Type B pancreatic cell (in vitro differentiated cells): ENCODE measurements at regions not wholly inside any gene's neighbourhood (a gene's known extent, or its start where the extent isn't known, plus 50 kb on each side); places are given as distances from the start of the nearest gene placed in this dataset.

Experiments
- DNase-seq: peaks from one replicate; pipeline ENCODE4 v3.0.0; 2021; ENCODE audit warnings: mixed read lengths; ENCODE audit not compliant: unreplicated experiment; ENCODE audit errors: extremely low spot score
- H3K27ac Mint-ChIP-seq: 2 replicates; pipeline ENCODE4 v1.8.0; 2021; ENCODE audit warnings: mild to moderate bottlenecking, mixed read lengths
- H3K27me3 Mint-ChIP-seq: 2 replicates; pipeline ENCODE4 v1.8.0; 2021; ENCODE audit warnings: mixed read lengths
- H3K36me3 Mint-ChIP-seq: 2 replicates; pipeline ENCODE4 v1.8.0; 2021; ENCODE audit warnings: mixed read lengths
- H3K4me1 Mint-ChIP-seq: one replicate; pipeline ENCODE4 v1.8.0; 2021; ENCODE audit warnings: mixed read lengths; ENCODE audit not compliant: unreplicated experiment
- H3K4me3 Mint-ChIP-seq: 2 replicates; pipeline ENCODE4 v1.8.0; 2021; ENCODE audit warnings: mild to moderate bottlenecking, mixed read lengths
- H3K9me3 Mint-ChIP-seq: 2 replicates; pipeline ENCODE4 v1.8.0; 2021; ENCODE audit warnings: mixed read lengths
- CTCF ChIP-seq: fragments of 200-600 bp; sonication (generic); conservative IDR thresholded peaks from 2 replicates; pipeline ENCODE4 v1.5.0; 2021; ENCODE audit warnings: antibody characterized with exemption, mild to moderate bottlenecking

GRCh38 chr13:83937579-83937978, 55.3 kb upstream of the SLITRK1 start:
- no peak for TF ChIP-seq CTCF
- Mint-ChIP-seq H3K4me3 (no peak overlapping the region), H3K27ac (no peak overlapping the region), H3K9me3 (no peaks in the 10 kb centered on the region), H3K27me3 (no peaks in the 10 kb centered on the region), H3K36me3 (peaks cover 4% of the 10 kb centered on the region), H3K4me1 (no peaks in the 10 kb centered on the region)
- DNase-seq = no peak

- Mint-ChIP-seq H3K4me3 (no peak overlapping the region), H3K36me3 (no peaks in the 10 kb centered on the region), H3K27ac (no peak overlapping the region), H3K4me1 (no peaks in the 10 kb centered on the region), H3K27me3 (no peaks in the 10 kb centered on the region), H3K9me3 (no peaks in the 10 kb centered on the region)
- TF ChIP-seq CTCF = no peak
- no peak for DNase-seq
Observed at GRCh38 chr13:83935566-83935965, 53.3 kb upstream of the SLITRK1 start.
